ENCODE measurements at regions not wholly inside any gene's neighbourhood (a gene's known extent, or its start where the extent isn't known, plus 50 kb on each side); places are given as distances from the start of the nearest gene placed in this dataset.

- no peak overlapping the region for H3K27ac ChIP-seq
- TF ChIP-seq CTCF (IDR thresholded peaks at IDR 0.05) = no peak
These were observed 192.8 kb upstream of the NRIP1 start for GRCh38 chr21:15257646-15258045.

- TF ChIP-seq ZFX (IDR thresholded peaks at IDR 0.05; ENCODE audit: borderline replicate concordance) = no peak
These were observed 195.0 kb upstream of the NRIP1 start for GRCh38 chr21:15259824-15260223.

GRCh38 chr21:15260604-15261003, 195.8 kb upstream of the NRIP1 start:
- TF ChIP-seq ZFX (IDR thresholded peaks at IDR 0.05; ENCODE audit: borderline replicate concordance) = no peak
- TF ChIP-seq CTCF (IDR thresholded peaks at IDR 0.05) = no peak
- no peak overlapping the region for H3K27ac ChIP-seq

More at GRCh38 chr21:15259824-15260223, 195.0 kb upstream of the NRIP1 start:
- no peak overlapping the region for H3K27ac ChIP-seq

- TF ChIP-seq CTCF (IDR thresholded peaks at IDR 0.05) = no peak
- TF ChIP-seq ZFX (IDR thresholded peaks at IDR 0.05; ENCODE audit: borderline replicate concordance) = no peak
- H3K27ac ChIP-seq = no peak overlapping the region
These were observed 199.4 kb upstream of the NRIP1 start for GRCh38 chr21:15264084-15264665.

- TF ChIP-seq ZFX (IDR thresholded peaks at IDR 0.05; ENCODE audit: borderline replicate concordance) (no peak), CTCF (IDR thresholded peaks at IDR 0.05) (no peak)
- H3K27ac ChIP-seq = no peak overlapping the region
These were observed 207.4 kb upstream of the NRIP1 start for GRCh38 chr21:15272171-15272570.

- H3K27ac ChIP-seq = no peak overlapping the region
- no peak for TF ChIP-seq ZFX (IDR thresholded peaks at IDR 0.05; ENCODE audit: borderline replicate concordance)
- TF ChIP-seq CTCF (IDR thresholded peaks at IDR 0.05) = no peak
These were observed 207.8 kb upstream of the NRIP1 start for GRCh38 chr21:15272591-15272990.

GRCh38 chr21:15273244-15273643, 208.4 kb upstream of the NRIP1 start:
- H3K27ac ChIP-seq = no peak overlapping the region

More at GRCh38 chr21:15273244-15273643, 208.4 kb upstream of the NRIP1 start:
- TF ChIP-seq CTCF (IDR thresholded peaks at IDR 0.05) (no peak), ZFX (IDR thresholded peaks at IDR 0.05; ENCODE audit: borderline replicate concordance) (no peak)
